AG09309 (cell line): ENCODE measurements at regions not wholly inside any gene's neighbourhood (a gene's known extent, or its start where the extent isn't known, plus 50 kb on each side); places are given as distances from the start of the nearest gene placed in this dataset.

Source experiments
- DNase-seq: peaks from one replicate; pipeline ENCODE4 v3.0.0-alpha.2; 2010; ENCODE audit warnings: low read depth
- H3K4me3 ChIP-seq: 2 replicates; pipeline ENCODE4 v1.5.1; 2011; ENCODE audit warnings: mild to moderate bottlenecking, low read depth, low read length, moderate library complexity; ENCODE audit not compliant: control insufficient read depth
- TF ChIP-seq, protein P1 (sequence below): IDR thresholded peaks from 2 replicates; pipeline ENCODE4 v1.5.1; 2011; ENCODE audit warnings: mild to moderate bottlenecking, low read depth, low read length, inconsistent platforms; ENCODE audit not compliant: insufficient read depth, control insufficient read depth; ENCODE audit errors: missing control alignments

DNA sequence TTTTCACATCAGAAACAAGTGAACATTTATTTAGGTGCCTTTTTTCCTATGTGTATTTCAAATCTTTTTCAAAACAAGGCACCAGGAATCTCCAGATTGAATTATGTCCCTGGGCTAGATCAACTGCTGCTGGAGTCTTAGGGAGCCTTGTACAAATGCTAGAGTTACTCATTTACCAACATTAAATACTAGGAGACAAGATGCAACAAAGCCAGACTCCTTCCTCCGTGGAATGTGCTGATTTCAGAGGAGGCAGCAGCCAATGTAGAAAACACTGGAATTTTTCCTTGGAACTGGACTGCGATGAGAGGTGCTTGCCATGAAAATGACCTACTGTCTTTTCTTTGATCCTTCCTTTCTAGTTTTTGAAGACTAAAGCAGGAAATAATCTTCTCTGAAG is 1514.7 kb upstream of the MIR17HG start:
- DNase-seq: no peak
- TF ChIP-seq, protein P1, sequence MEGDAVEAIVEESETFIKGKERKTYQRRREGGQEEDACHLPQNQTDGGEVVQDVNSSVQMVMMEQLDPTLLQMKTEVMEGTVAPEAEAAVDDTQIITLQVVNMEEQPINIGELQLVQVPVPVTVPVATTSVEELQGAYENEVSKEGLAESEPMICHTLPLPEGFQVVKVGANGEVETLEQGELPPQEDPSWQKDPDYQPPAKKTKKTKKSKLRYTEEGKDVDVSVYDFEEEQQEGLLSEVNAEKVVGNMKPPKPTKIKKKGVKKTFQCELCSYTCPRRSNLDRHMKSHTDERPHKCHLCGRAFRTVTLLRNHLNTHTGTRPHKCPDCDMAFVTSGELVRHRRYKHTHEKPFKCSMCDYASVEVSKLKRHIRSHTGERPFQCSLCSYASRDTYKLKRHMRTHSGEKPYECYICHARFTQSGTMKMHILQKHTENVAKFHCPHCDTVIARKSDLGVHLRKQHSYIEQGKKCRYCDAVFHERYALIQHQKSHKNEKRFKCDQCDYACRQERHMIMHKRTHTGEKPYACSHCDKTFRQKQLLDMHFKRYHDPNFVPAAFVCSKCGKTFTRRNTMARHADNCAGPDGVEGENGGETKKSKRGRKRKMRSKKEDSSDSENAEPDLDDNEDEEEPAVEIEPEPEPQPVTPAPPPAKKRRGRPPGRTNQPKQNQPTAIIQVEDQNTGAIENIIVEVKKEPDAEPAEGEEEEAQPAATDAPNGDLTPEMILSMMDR: no peak
- H3K4me3 ChIP-seq: no peak overlapping the region

DNA sequence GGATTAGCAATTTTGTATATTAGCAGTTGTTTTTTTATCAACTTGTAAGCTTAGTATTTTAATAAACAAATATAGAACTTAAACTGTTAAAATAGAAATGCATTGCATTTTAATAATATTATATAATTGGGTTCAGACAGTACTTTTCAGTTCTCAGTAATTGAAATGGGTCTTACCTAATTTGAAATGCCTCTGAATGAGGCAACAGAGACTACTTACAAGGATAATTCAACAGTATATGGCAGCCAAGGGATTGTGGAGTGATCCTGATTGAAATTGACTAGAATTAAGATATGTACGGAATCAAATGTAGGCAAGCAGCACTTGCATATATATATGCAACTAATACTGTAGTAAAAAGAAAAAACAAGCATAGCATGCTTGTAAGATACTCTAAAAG is 1503.9 kb upstream of the MIR17HG start:
- TF ChIP-seq, protein P1: no peak
- DNase-seq: no peak
- no peak overlapping the region for H3K4me3 ChIP-seq

DNA sequence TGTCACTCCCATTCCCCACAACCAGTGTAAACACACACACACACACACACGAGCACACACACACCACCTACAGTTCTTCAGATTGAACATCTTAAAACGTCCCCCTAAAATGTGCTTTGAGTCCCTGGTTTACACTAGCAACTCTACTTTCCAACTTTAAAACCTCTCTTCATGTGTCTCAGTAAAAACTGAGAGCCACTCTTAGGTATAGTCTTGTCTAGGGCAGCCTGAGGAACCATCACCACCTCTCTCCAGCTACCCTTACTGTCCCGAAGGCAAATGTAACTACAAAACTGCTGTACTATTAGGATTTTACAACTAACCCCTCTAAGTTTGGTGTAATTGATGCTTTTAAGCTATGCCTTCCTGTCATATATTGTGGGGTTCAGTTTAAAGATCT is 1501.6 kb upstream of the MIR17HG start:
- H3K4me3 ChIP-seq: no peak overlapping the region
- no peak for DNase-seq
- TF ChIP-seq, protein P1: no peak

DNA sequence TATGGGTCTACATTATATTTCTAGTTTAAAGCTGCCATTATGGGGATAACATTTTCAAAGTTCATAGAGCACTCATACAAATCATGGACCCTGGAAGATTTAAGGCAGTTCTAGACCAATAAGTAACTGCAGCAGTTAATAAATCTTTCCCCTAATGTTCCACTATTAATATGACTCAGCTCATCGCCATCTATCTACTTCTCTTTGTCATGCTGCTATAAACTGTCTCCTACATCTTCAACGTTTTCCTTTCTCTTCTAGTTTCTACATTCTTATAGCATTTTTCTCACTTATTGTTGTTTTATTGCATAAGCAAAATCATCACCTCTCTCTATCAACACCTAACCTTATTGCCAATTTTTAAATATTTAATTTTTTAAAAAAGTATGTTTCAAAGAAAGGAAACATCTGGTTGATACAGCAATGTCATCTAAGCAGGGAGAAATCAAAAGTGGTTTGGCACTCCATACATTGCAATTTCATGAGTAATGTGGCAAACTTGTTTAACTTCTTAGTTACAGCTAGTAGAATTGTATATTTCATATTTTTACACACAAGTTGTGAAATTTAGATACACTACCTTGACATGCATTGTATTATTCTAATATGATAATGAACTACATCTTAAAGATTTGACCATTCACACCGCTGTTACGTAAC is 1500.4 kb upstream of the MIR17HG start:
- TF ChIP-seq, protein P1: no peak
- DNase-seq: no peak
- no peak overlapping the region for H3K4me3 ChIP-seq

DNA sequence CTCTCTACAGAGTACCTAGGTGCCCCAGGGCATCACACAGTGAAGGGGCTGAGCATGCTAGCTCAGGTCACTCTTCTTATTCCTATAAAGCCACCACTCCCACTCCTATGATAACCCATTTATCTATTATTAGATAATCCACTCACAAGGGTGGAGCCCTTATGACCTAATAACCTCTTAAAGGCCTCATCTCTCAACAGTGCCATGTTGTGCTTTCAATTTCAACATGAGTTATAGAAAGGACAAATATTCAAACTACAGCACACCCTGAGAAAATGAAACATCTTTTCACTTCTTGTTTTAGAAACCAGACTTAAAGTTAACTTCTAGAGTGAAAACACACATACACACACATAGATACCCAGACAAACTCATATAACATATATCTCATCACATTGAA is 1494.9 kb upstream of the MIR17HG start:
- no peak for DNase-seq
- no peak overlapping the region for H3K4me3 ChIP-seq
- TF ChIP-seq, protein P1: no peak

DNA sequence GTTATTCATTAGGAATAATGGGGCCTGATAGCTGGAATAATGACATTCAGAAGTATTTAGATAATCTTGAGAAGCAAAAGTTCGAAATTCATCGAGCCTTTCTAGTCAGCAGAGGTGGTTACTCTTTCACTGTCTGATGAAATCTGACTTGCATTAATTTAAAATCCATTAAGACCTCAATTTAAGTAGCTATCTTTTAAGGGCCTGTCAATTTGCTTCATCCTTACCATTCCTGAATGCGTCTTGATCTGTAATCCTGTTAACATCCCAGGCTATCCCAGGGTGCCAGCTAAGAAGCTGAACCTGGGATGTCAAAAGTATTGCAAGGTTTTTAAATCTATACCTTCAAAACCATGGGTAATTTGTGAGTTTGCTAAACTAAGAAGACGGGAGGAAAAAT is 1491.0 kb upstream of the MIR17HG start:
- no peak for DNase-seq
- H3K4me3 ChIP-seq: no peak overlapping the region
- TF ChIP-seq, protein P1: no peak
